LHCN-M2 (cell line): ENCODE measurements at regions not wholly inside any gene's neighbourhood (a gene's known extent, or its start where the extent isn't known, plus 50 kb on each side); places are given as distances from the start of the nearest gene placed in this dataset.
"Not testable (repeated sequence)": the region's sequence is repeated elsewhere in the genome, so short reads cannot be mapped to it uniquely, and the experiment has no call there.

Experiments
- DNase-seq: peaks from one replicate; pipeline ENCODE4 v3.0.0-alpha.2; 2012; ENCODE audit warnings: low read depth

GRCh38 chr1:226461087-226461486 lies 53.2 kb upstream of the PARP1 start:
- no peak for DNase-seq

GRCh38 chr1:226463925-226464586 lies 56.2 kb upstream of the PARP1 start:
- DNase-seq = no peak

GRCh38 chr1:226464587-226464971 lies 56.7 kb upstream of the PARP1 start:
- DNase-seq = not testable (repeated sequence)

- DNase-seq = no peak
Measured at GRCh38 chr1:226466296-226466695, 58.4 kb upstream of the PARP1 start.

- no peak for DNase-seq
Measured at GRCh38 chr1:226467443-226467842, 59.5 kb upstream of the PARP1 start.

GRCh38 chr1:226470921-226471866 lies 63.3 kb upstream of the PARP1 start:
- DNase-seq = no peak

GRCh38 chr1:226473325-226473724 lies 65.4 kb upstream of the PARP1 start:
- DNase-seq = no peak

GRCh38 chr1:226474041-226474440 lies 66.1 kb upstream of the PARP1 start:
- no peak for DNase-seq

- no peak for DNase-seq
Measured at GRCh38 chr1:226474443-226475141, 66.7 kb upstream of the PARP1 start.

- DNase-seq = no peak
Measured at GRCh38 chr1:226475142-226475511, 67.2 kb upstream of the PARP1 start.

- no peak for DNase-seq
Measured at GRCh38 chr1:226476066-226476465, 68.2 kb upstream of the PARP1 start.

GRCh38 chr1:226476648-226477319 lies 68.9 kb upstream of the PARP1 start:
- peak; percentile 6 for DNase-seq

GRCh38 chr1:226479474-226479873 lies 69.1 kb upstream of the STUM start:
- no peak for DNase-seq

GRCh38 chr1:226480461-226480860 lies 68.1 kb upstream of the STUM start:
- DNase-seq = no peak

GRCh38 chr1:226481133-226481532 lies 67.4 kb upstream of the STUM start:
- no peak for DNase-seq

GRCh38 chr1:226482196-226482595 lies 66.4 kb upstream of the STUM start:
- DNase-seq = no peak

GRCh38 chr1:226482975-226483700 lies 65.4 kb upstream of the STUM start:
- no peak for DNase-seq

GRCh38 chr1:226485192-226485591 lies 63.4 kb upstream of the STUM start:
- DNase-seq = no peak

GRCh38 chr1:226486161-226486560 lies 62.4 kb upstream of the STUM start:
- DNase-seq = no peak

GRCh38 chr1:226487921-226488320 lies 60.6 kb upstream of the STUM start:
- no peak for DNase-seq
